K562 (cell line): ENCODE measurements at regions not wholly inside any gene's neighbourhood (a gene's known extent, or its start where the extent isn't known, plus 50 kb on each side); places are given as distances from the start of the nearest gene placed in this dataset.

Source experiments
- ATF7 ChIP-seq: fragments of 450-650 bp; IDR thresholded peaks from 2 replicates; pipeline ENCODE4 v1.7.1; 2014; ENCODE audit warnings: mild to moderate bottlenecking, moderate library complexity
- GABPA ChIP-seq: fragments of 200-800 bp; sonication (Bioruptor generic); conservative IDR thresholded peaks from 2 replicates; pipeline ENCODE4 v1.6.1; 2016; ENCODE audit warnings: low read depth, missing genetic modification characterization, missing compliant biosample characterization
- HNRNPUL1 ChIP-seq: fragments of 200-400 bp; formaldehyde crosslinking; IDR thresholded peaks from 2 replicates; pipeline ENCODE4 v1.6.1; 2017; ENCODE audit warnings: low read length
- HOXB6 ChIP-seq: fragments of 250-450 bp; sonication (Bioruptor Pico); IDR thresholded peaks from 2 replicates; pipeline ENCODE4 v1.5.1; 2022; ENCODE audit warnings: mild to moderate bottlenecking, borderline replicate concordance
- KLF10 ChIP-seq: fragments of 250-450 bp; sonication (Bioruptor Pico); IDR thresholded peaks from 2 replicates; pipeline ENCODE4 v1.6.1; 2021; ENCODE audit warnings: matching md5 sums
- MAFG ChIP-seq: fragments of 450-650 bp; conservative IDR thresholded peaks from 2 replicates; pipeline ENCODE4 v1.6.1; 2016; ENCODE audit warnings: missing genetic modification characterization, missing compliant biosample characterization
- NEUROD1 ChIP-seq: fragments of 150-350 bp; IDR thresholded peaks from 2 replicates; pipeline ENCODE4 v1.6.1; 2014; ENCODE audit warnings: borderline replicate concordance, low read length, low read depth; ENCODE audit not compliant: partially characterized antibody
- NFIC ChIP-seq: fragments of 450-650 bp; IDR thresholded peaks from 2 replicates; pipeline ENCODE4 v1.6.1; 2017; ENCODE audit warnings: mild to moderate bottlenecking, inconsistent platforms
- RBBP5 ChIP-seq: fragments of 200-600 bp; sonication (generic); IDR thresholded peaks from 2 replicates; pipeline ENCODE4 v1.6.1; 2012; ENCODE audit warnings: borderline replicate concordance, mild to moderate bottlenecking, low read length, control low read depth, inconsistent platforms; ENCODE audit not compliant: insufficient read depth, poor library complexity, severe bottlenecking
- SMARCA4 ChIP-seq: fragments of 450-650 bp; IDR thresholded peaks from 2 replicates; pipeline ENCODE4 v1.6.1; 2016
- SMARCE1 ChIP-seq: fragments of 450-650 bp; IDR thresholded peaks from 2 replicates; pipeline ENCODE4 v1.7.1; 2016; ENCODE audit warnings: mild to moderate bottlenecking
- ZNF589 ChIP-seq: fragments of 200-800 bp; sonication (Bioruptor generic); IDR thresholded peaks from 2 replicates; pipeline ENCODE4 v1.6.1; 2016; ENCODE audit warnings: low read depth, missing genetic modification characterization, missing compliant biosample characterization
- TF ChIP-seq, protein P1 (sequence below): fragments of 250-450 bp; sonication (Bioruptor Pico); IDR thresholded peaks from 2 replicates; pipeline ENCODE4 v1.9.0; 2021; ENCODE audit warnings: mild to moderate bottlenecking, inconsistent platforms
- TF ChIP-seq, protein P2 (sequence below), 2 experiments: fragments of 450-650 bp; conservative IDR thresholded peaks; 2 replicates each; pipeline ENCODE4 v1.6.1; 2017; ENCODE audit warnings: mild to moderate bottlenecking in 2 of 2, moderate library complexity in 2 of 2
- TF ChIP-seq, protein P3 (sequence below), 2 experiments: fragments of 450-650 bp; IDR thresholded peaks; 2 replicates each; pipeline ENCODE4 v1.6.1; 2016; ENCODE audit warnings: mild to moderate bottlenecking in 2 of 2, borderline replicate concordance in 1 of 2, low read depth in 1 of 2, moderate library complexity in 1 of 2

DNA sequence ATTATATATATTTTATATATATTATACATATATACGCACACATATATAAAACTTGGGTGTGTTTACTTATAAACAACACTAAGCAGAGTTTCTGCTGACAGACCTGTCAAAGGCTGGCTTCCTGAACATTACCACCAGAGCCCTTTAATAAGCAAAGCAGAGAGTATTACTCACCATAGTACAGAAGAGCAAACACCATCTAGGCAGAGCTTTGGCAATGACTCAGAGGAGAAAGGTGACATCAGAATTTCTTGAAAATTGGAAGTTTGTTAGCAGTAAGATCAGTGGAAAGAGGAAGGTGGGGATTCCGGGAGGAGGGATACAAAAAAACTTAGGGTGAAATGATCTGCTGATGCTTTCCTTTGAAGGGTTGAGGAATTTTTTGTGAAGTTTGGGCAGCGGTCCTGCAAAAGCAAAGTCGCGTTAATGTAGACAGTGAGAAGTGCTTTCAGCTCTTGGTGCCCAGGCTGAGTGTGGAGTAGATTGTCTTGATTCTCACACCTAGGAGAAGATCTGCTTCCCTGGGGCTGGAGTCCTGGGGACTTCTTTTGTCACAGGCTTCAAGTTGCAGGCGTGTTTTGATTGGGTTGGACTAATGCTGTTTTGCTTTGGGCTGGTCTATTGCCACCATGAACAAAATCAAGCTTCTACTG is 109.6 kb upstream of the BACH2 start (continued):
- TF ChIP-seq KLF10: no peak
- TF ChIP-seq, protein P1, sequence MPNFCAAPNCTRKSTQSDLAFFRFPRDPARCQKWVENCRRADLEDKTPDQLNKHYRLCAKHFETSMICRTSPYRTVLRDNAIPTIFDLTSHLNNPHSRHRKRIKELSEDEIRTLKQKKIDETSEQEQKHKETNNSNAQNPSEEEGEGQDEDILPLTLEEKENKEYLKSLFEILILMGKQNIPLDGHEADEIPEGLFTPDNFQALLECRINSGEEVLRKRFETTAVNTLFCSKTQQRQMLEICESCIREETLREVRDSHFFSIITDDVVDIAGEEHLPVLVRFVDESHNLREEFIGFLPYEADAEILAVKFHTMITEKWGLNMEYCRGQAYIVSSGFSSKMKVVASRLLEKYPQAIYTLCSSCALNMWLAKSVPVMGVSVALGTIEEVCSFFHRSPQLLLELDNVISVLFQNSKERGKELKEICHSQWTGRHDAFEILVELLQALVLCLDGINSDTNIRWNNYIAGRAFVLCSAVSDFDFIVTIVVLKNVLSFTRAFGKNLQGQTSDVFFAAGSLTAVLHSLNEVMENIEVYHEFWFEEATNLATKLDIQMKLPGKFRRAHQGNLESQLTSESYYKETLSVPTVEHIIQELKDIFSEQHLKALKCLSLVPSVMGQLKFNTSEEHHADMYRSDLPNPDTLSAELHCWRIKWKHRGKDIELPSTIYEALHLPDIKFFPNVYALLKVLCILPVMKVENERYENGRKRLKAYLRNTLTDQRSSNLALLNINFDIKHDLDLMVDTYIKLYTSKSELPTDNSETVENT (CRISPR knock-in tag): no peak
- TF ChIP-seq, protein P2, sequence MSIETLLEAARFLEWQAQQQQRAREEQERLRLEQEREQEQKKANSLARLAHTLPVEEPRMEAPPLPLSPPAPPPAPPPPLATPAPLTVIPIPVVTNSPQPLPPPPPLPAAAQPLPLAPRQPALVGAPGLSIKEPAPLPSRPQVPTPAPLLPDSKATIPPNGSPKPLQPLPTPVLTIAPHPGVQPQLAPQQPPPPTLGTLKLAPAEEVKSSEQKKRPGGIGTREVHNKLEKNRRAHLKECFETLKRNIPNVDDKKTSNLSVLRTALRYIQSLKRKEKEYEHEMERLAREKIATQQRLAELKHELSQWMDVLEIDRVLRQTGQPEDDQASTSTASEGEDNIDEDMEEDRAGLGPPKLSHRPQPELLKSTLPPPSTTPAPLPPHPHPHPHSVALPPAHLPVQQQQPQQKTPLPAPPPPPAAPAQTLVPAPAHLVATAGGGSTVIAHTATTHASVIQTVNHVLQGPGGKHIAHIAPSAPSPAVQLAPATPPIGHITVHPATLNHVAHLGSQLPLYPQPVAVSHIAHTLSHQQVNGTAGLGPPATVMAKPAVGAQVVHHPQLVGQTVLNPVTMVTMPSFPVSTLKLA (conservative IDR thresholded peaks at IDR 0.05): 0 out of 4 replicates have a peak, but pooled peaks have one; percentile 15 to 33
- TF ChIP-seq HOXB6 (CRISPR knock-in tag): no peak
- TF ChIP-seq ATF7: peak; percentile 65
- TF ChIP-seq NFIC: no peak
- peak; percentile 78; the same call in 1 of the 2 replicates for TF ChIP-seq SMARCE1
- peak; percentile 76 for TF ChIP-seq SMARCA4
- no peak for TF ChIP-seq GABPA (tag)
- no peak for TF ChIP-seq ZNF589 (CRISPR knock-in tag)
- no peak for TF ChIP-seq RBBP5
- TF ChIP-seq HNRNPUL1: no peak
- no peak for TF ChIP-seq MAFG (tag)
- TF ChIP-seq, protein P3, sequence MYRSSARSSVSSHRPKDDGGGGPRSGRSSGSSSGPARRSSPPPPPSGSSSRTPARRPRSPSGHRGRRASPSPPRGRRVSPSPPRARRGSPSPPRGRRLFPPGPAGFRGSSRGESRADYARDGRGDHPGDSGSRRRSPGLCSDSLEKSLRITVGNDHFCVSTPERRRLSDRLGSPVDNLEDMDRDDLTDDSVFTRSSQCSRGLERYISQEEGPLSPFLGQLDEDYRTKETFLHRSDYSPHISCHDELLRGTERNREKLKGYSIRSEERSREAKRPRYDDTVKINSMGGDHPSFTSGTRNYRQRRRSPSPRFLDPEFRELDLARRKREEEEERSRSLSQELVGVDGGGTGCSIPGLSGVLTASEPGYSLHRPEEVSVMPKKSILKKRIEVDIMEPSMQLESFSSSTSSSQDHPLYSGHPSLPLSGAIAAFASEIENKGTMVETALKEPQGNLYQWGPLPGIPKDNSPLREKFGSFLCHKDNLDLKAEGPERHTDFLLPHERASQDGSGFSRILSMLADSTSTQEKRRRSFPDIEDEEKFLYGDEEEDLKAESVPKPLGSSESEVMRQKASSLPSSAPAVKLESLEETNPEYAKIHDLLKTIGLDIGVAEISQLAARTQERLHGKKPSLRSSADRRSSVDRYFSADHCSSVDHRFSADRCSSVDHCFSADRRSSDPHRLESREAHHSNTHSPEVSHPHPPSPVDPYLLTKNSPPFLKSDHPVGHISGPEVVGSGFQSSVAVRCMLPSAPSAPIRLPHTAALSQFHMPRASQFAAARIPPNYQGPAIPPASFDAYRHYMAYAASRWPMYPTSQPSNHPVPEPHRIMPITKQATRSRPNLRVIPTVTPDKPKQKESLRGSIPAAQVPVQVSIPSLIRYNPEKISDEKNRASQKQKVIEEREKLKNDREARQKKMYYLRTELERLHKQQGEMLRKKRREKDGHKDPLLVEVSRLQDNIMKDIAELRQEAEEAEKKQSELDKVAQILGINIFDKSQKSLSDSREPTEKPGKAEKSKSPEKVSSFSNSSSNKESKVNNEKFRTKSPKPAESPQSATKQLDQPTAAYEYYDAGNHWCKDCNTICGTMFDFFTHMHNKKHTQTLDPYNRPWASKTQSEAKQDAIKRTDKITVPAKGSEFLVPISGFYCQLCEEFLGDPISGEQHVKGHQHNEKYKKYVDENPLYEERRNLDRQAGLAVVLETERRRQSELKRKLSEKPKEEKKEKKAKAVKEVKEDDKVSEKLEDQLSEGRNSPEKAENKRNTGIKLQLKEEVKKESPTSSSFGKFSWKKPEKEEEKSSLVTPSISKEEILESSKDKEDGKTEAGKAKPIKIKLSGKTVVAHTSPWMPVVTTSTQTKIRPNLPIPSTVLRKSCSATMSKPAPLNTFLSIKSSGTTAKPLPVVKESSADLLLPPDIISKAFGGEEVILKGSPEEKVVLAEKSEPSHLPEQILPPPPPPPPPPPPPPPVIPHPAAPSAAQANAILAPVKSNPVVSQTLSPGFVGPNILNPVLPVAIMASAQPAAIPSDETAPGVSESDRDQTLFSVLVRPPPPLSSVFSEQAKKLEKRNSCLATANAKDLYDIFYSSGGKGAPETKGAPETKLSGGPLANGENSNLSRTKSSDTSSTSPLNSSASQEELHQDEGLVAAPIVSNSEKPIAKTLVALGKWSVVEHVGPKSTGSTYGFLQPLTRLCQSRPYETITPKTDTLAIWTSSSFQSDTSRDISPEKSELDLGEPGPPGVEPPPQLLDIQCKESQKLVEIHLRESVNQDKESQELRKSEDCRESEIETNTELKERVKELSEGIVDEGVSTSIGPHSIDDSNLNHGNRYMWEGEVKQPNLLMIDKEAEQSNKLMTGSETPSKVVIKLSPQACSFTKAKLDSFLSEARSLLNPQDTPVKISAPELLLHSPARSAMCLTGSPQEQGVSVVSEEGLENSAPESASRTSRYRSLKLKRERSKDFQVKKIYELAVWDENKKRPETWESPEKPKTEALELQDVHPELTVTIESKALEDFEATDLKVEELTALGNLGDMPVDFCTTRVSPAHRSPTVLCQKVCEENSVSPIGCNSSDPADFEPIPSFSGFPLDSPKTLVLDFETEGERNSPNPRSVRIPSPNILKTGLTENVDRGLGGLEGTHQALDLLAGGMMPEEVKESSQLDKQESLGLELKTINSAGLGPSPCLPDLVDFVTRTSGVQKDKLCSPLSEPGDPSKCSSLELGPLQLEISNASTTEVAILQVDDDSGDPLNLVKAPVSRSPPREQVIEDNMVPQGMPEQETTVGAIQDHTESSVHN (IDR thresholded peaks at IDR 0.05; ENCODE audit: borderline replicate concordance in 1 of 2, low read depth in 1 of 2): peak in 1 of 2 experiments; percentile 81; a peak in 2 of 4 replicates
- no peak for TF ChIP-seq NEUROD1
